Lung (tissue), 11 donors: ENCODE measurements at regions not wholly inside any gene's neighbourhood (a gene's known extent, or its start where the extent isn't known, plus 50 kb on each side); places are given as distances from the start of the nearest gene placed in this dataset.

Experiments
- ATAC-seq: fragments of 200-7000 bp; cut with Tn5 transposase; one replicate; pipeline ENCODE4 v1.9.1; 2020; ENCODE audit warnings: moderate number of reproducible peaks; ENCODE audit not compliant: insufficient read depth, low FRiP score
- DNase-seq, 3 donors: peaks; one replicate each; pipeline ENCODE4 v3.0.0-alpha.2; 2013 to 2017
- H3K27ac ChIP-seq, 2 donors: one replicate each; pipeline ENCODE4 v1.5.1; 2013; ENCODE audit warnings: mild to moderate bottlenecking in 2 of 2, moderate library complexity in 2 of 2, control low read depth in 1 of 2, inconsistent platforms in 1 of 2, low read depth in 1 of 2, low read length in 1 of 2
- H3K27me3 ChIP-seq, 3 donors: one replicate each; pipeline ENCODE4 v1.5.1; 2013; ENCODE audit warnings: low read length in 2 of 3; ENCODE audit not compliant: control insufficient read depth in 3 of 3, insufficient read depth in 3 of 3
- H3K36me3 ChIP-seq, 4 donors: one replicate each; pipeline ENCODE4 v1.5.1; 2013; ENCODE audit warnings: low read length in 4 of 4, mild to moderate bottlenecking in 1 of 4, moderate library complexity in 1 of 4; ENCODE audit not compliant: control insufficient read depth in 4 of 4, insufficient read depth in 4 of 4
- H3K4me1 ChIP-seq, 5 donors: one replicate each; pipeline ENCODE4 v1.5.1; 2013; ENCODE audit warnings: low read length in 5 of 5, mild to moderate bottlenecking in 2 of 5, moderate library complexity in 1 of 5; ENCODE audit not compliant: control insufficient read depth in 5 of 5, insufficient read depth in 5 of 5
- H3K4me3 ChIP-seq: one replicate; pipeline ENCODE4 v1.5.1; 2013; ENCODE audit warnings: mild to moderate bottlenecking, control low read depth, moderate library complexity
- H3K9ac ChIP-seq, 2 donors: one replicate each; pipeline ENCODE4 v1.5.1; 2013; ENCODE audit warnings: low read length in 2 of 2, control low read depth in 1 of 2; ENCODE audit not compliant: insufficient read depth in 1 of 2
- H3K9me3 ChIP-seq, 4 donors: one replicate each; pipeline ENCODE4 v1.5.1; 2013; ENCODE audit warnings: low read length in 3 of 4, mild to moderate bottlenecking in 1 of 4, moderate library complexity in 1 of 4; ENCODE audit not compliant: control insufficient read depth in 4 of 4, insufficient read depth in 3 of 4
- WGBS, 2 donors: extraction: QIAGEN DNeasy Blood & Tissue Kit; methylation state at CpG; one replicate each; pipeline ENCODE4 v1.1.7; 2013; 5-methylcytosine and 5-hydroxymethylcytosine counted together
- TF ChIP-seq, protein P1 (sequence below): IDR thresholded peaks from 2 replicates; pipeline ENCODE4 v1.5.1; 2012; ENCODE audit warnings: mild to moderate bottlenecking; ENCODE audit errors: control extremely low read depth, extremely low read depth
- donor health status: control.
- donor health status: control.
- donor health status: Bipolar disorder and iron deficiency.
- donor health status: healthy.
- donor health status: DM: yes; HTN: yes; CAD: no.

DNA sequence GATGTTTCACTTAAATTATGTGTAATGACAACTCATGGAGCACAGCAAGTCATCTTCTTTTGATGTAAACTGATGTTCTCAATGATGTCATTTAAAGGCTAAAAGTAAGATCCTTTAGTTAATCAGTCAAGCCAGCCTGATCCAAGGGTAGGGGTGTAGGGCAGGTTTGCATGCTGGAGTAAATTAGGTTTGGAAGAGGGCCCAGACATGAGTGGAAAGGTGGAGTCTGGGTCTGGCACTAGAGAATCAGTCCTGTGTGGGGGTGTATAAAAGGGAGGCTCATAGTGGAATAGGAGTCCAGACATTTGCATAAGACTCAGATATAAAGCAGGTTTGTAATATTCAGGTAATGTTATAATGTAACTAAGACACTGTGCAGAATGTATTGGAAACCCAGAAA, 88.8 kb upstream of the NYAP2 start:
- TF ChIP-seq, protein P1, sequence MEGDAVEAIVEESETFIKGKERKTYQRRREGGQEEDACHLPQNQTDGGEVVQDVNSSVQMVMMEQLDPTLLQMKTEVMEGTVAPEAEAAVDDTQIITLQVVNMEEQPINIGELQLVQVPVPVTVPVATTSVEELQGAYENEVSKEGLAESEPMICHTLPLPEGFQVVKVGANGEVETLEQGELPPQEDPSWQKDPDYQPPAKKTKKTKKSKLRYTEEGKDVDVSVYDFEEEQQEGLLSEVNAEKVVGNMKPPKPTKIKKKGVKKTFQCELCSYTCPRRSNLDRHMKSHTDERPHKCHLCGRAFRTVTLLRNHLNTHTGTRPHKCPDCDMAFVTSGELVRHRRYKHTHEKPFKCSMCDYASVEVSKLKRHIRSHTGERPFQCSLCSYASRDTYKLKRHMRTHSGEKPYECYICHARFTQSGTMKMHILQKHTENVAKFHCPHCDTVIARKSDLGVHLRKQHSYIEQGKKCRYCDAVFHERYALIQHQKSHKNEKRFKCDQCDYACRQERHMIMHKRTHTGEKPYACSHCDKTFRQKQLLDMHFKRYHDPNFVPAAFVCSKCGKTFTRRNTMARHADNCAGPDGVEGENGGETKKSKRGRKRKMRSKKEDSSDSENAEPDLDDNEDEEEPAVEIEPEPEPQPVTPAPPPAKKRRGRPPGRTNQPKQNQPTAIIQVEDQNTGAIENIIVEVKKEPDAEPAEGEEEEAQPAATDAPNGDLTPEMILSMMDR, result no peak
- Histone ChIP-seq H3K36me3 (no peaks in the 10 kb centered on the region), H3K4me3 (no peak overlapping the region), H3K27ac (no peak overlapping the region), H3K9me3 (no peaks in the 10 kb centered on the region), H3K4me1 (no peaks in the 10 kb centered on the region), H3K27me3 (no peaks in the 10 kb centered on the region), H3K9ac (no peak overlapping the region)
- ATAC-seq (no peak), DNase-seq (no peak)

DNA sequence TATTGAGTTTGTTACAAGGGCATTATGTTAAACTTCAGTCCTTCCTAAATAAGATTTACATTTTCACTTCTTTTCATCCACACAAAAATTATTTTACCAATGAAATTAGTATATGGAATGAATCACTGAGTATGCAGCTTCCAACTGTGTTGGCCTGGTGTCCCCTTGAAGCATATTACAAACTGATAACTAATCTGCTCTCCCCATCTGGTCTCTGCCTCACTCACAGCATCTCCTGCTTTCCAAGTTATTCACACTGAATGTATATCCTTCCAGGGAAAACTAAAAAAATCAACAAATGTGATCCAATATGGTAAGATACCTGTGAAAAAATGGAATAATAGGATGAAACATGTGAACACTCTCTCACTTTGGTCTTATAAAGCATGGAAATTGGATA, 90.0 kb upstream of the NYAP2 start:
- H3K9ac ChIP-seq, result no peak overlapping the region
- DNase-seq (no peak), ATAC-seq (no peak)
- H3K27me3 ChIP-seq, result no peaks in the 10 kb centered on the region
- H3K27ac ChIP-seq, result no peak overlapping the region
- TF ChIP-seq, protein P1, result no peak
- no peaks in the 10 kb centered on the region for H3K36me3 ChIP-seq
- peaks cover 0 to 3% (median 0%) of the 10 kb centered on the region in 4 donors for H3K9me3 ChIP-seq
- no peaks in the 10 kb centered on the region for H3K4me1 ChIP-seq
- H3K4me3 ChIP-seq, result no peak overlapping the region

DNA sequence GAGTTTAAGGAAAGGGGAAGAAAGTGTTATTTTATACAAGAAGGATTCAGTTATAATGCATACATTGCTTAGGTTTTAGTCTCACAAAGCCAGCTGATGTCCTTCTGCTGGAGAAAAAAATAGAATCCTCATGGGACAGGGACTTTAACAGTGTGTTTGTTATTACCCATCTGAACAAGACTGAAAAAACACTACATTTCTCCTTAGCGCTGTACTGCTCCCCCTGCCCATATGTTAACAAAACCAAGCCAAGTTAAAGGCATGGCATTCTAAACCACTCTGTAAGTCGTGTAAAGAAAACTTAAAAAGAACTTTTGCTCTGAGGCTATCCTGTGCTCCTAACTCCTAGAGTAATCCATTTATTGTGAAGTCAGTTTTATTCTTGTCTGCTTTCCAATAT, 102.6 kb upstream of the NYAP2 start:
- H3K4me3 ChIP-seq, result no peak overlapping the region
- H3K27me3 ChIP-seq, result no peaks in the 10 kb centered on the region
- no peak overlapping the region for H3K27ac ChIP-seq
- no peaks in the 10 kb centered on the region for H3K4me1 ChIP-seq
- ATAC-seq (no peak), DNase-seq (no peak)
- H3K9me3 ChIP-seq, result peaks cover 0 to 9% (median 2%) of the 10 kb centered on the region in 4 donors
- no peak overlapping the region for H3K9ac ChIP-seq
- no peaks in the 10 kb centered on the region for H3K36me3 ChIP-seq
- TF ChIP-seq, protein P1, result no peak
- WGBS, 2 donors, result 55 to 61% methylated on average over 2 of the region's 2 CpGs

DNA sequence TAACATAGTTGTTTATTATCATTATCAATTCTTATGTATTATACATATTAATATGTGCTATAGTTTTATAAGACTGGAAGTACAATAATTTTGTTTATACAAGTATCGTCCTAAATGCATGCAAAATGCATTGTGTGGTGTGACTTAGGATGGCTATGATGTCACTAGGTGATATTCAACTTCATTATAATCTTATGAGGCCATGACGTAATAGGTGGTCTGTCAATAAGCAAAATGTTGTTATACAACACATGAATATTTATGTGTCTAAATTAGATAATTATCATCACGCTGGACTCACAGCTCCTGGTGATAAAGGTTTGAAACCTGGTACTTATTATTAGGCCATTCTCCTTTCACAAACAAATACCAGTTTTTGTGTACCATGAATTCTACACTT, 104.4 kb upstream of the NYAP2 start:
- TF ChIP-seq, protein P1, result no peak
- Histone ChIP-seq H3K9me3 (peaks cover 0 to 3% (median under 1%) of the 10 kb centered on the region in 4 donors), H3K36me3 (no peaks in the 10 kb centered on the region), H3K9ac (no peak overlapping the region), H3K27me3 (no peaks in the 10 kb centered on the region), H3K4me1 (no peaks in the 10 kb centered on the region), H3K4me3 (no peak overlapping the region), H3K27ac (no peak overlapping the region)
- ATAC-seq (no peak), DNase-seq (no peak)
- 84 to 90% methylated on average over 3 of the region's 3 CpGs for WGBS, 2 donors
